Activated CD8-positive, alpha-beta memory T cell treated with anti-CD3 and anti-CD28 coated beads, Interleukin-2, amount 50 U/mL, for 48 hours (primary cell): ENCODE measurements at regions not wholly inside any gene's neighbourhood (a gene's known extent, or its start where the extent isn't known, plus 50 kb on each side); places are given as distances from the start of the nearest gene placed in this dataset.
A peak's percentile ranks its signal among the peaks of the same experiment; 100 is the strongest.

Experiments used
- DNase-seq: peaks from one replicate; pipeline ENCODE4 v3.0.0-alpha.2; 2020

GRCh38 chr13:99819967-99820366 lies 151.6 kb downstream of the ZIC5 start:
- no peak for DNase-seq

GRCh38 chr13:99816321-99816720 lies 155.2 kb downstream of the ZIC5 start:
- no peak for DNase-seq

DNA sequence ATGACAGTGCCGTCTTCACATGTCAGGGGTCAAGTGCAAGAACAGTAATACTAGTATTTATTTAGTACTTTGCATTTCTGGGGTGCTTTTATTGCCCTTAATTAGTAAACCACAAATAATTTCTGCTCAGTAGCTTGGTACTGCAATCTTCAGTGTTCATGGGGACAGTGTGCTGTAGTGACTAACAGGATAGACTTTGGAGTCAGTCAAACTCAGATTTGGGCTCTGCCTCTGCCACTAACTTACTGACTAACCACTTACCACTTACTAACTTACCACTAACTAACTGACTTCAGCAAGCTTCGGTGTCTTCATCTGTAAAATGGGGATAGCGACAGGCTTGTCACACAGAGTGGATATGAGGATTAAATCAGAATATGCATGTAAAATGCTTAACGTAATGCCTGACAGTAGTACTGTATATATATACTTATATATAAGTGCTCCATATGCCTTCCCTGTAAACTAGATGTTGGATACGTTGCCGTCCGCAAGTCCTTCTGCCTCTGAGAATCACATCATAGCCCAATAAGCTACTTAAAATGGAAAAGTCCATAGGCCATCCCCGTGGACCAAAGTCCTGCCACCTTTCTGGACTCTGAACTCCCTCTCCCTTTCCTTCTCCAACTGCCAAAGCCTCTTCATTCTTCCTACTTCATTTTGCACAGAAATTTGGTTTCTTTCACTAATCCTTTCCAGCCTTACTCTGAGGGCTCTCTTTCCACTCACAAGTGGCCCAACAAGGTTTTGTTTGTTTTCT lies 158.1 kb downstream of the ZIC5 start:
- DNase-seq, result no peak

DNA sequence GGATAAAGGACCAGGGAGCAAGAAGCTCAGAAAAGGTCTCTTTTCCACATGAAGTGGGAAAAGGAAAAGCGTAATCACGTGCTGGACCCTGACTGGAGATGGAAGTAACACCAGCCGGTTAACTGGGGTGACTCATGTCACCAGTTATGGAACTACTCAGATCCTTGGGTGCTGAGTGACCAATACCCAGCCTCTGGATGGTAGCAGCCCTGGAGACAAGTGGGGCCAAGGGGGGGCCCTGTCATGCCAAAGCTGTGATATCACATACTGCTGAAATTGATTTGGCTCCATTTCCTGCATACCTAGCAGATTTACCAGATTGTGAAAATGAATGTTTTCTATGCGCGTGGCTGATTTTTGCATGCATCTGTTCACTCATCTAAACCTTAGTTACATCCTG lies 158.9 kb downstream of the ZIC5 start:
- DNase-seq, result no peak

GRCh38 chr13:99811067-99811700 lies 160.4 kb downstream of the ZIC5 start:
- no peak for DNase-seq

- no peak for DNase-seq
Measured at GRCh38 chr13:99809926-99810325, 161.6 kb downstream of the ZIC5 start.

GRCh38 chr13:99809496-99809895 lies 162.1 kb downstream of the ZIC5 start:
- DNase-seq, result no peak

- DNase-seq, result no peak
Measured at GRCh38 chr13:99808786-99809185, 162.8 kb downstream of the ZIC5 start.

GRCh38 chr13:99806671-99807070 lies 164.9 kb downstream of the ZIC5 start:
- DNase-seq, result no peak

DNA sequence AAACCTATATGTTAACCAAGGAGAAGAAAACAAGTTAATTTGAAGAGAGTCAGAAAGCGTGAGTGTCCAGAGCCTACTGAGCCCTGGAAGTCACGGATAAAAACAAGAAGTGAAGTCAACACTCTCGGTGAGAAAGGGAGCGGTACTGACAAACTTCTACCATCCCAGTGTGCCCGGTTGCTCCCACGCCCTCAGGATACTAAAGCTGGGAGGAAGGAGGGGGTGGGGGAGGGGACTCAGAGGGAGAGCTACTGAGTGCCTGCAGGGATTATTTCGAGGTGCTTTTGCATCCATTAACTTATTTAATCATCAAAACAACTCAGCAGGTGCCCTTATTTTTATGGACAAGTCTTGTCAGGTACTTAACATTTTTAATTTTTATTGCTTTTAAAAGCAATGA lies 166.2 kb downstream of the ZIC5 start:
- no peak for DNase-seq

GRCh38 chr13:99803141-99803540 lies 168.4 kb downstream of the ZIC5 start:
- no peak for DNase-seq

- no peak for DNase-seq
Measured at GRCh38 chr13:99802416-99802815, 169.2 kb downstream of the ZIC5 start.

DNA sequence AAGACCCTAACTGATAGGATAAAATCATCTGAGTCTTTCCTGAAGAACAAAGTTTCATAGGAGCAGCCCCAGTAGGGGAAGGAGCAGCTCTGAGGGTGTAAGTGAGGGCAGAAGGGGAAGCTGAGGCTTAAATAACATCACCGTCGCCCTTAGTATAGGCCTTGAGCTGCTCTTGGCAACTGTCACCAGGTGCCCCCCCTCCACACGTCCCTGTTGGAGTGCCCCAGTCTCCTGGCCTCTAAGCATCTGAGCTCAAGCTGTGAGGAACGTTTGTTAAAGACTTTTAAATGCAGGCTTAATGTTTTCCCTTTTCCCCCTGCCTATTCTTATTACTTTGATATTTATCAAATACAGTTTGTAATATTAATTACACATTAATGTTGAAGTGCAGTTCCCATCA lies 170.6 kb downstream of the ZIC5 start:
- no peak for DNase-seq

- no peak for DNase-seq
Measured at GRCh38 chr13:99800011-99800410, 171.6 kb downstream of the ZIC5 start.

DNA sequence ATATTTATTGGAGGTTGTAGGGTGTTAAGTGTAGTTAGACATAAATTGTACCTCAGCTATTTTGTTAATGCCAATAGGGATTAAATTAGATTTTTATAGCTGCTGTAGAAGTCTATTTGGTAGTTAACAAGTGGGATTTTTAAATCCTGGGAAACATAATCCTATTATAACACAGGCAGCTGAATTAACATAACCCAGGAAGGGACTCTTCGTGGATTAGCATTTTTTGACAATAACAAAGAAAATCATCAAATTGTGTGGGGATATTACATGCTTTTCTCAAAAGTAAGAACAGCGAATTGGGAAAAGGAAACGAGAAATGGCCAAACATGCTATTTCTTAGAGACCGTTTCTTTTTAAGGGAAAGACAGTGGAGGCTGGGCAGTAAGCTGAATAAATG lies 172.8 kb downstream of the ZIC5 start:
- DNase-seq, result no peak

- no peak for DNase-seq
Measured at GRCh38 chr13:99797691-99798090, 173.9 kb downstream of the ZIC5 start.

- peak; percentile 56 for DNase-seq
Measured at GRCh38 chr13:99796175-99796819, 175.3 kb downstream of the ZIC5 start.

DNA sequence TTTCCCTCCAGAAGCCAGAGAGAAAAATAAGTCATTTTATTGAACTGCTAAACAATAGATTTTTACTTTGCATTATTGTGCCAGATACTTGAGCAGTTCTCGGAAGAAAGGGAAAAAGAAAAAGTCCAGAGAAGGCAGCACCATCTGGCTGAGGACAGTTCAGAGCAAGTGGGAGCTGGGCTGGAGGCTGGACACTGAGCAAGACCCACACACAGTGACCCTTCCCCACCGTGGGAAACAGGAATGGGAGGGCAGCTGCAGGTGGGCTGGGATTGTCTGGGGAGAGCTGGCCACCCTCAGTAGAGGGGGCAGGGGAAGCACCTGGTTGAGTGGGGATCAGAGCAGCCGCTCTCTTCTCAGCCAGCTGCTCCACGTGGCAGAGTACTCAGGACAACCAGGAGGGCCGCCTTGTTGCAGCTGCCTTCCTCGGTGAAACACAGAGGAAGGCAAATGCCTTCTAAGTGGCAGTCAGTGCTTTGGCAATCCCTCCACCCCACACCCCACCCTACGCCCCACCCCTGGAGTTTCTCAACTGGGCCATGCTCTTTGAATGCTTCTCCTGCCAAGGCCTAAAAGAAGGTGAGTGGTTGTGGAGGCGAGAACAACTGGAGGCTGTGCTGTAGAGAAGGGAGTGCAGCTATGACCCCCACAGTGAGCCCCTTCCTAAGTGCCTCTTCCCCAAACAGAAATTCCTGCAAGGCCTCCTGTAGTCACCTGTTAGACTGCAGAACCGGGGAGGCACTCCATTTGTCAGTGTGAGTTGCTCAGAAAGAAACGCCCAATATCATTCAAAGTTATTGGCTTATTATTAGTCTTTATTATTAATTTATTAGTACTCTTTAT lies 179.3 kb downstream of the ZIC5 start:
- DNase-seq, result no peak

DNA sequence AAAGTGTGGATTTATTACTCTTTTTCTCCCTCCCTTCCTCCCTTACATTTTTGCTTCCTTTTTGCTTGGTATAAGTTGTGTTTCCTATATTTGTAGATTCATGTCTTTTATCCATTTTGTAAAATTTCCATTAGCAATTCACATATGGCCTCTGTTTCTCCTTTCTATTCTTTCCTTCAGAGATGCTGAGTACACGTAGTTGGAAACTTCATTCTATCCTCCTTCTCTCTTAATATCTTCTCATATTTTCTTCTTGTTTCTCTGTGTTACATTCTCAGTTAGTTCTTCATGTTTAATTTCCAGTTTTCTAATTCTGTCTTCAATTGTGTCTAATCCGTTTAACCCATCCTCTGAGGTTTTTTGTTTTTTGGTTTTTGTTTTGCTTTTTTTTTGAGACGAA lies 188.9 kb downstream of the ZIC5 start:
- DNase-seq, result no peak

- no peak for DNase-seq
Measured at GRCh38 chr13:99778500-99778899, 193.1 kb downstream of the ZIC5 start.

DNA sequence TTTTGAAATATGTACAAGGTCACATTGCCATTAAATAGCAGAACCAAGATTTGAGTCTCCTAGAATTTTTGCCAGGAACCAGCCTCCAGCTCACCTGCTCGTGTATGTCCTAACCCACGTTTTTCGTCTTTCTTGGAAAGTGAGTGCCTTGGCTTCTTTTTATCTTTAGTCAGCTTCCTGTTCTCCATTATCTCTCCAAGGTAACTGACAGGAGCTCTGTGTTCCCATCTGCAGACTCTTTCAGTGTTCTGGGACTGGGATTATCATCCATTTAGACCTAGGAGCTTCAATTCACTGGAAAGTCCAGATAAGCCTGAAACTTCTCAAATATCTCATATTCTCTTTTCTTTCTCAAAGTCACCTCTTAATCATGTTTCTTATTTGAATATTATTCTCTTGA lies 193.7 kb downstream of the ZIC5 start:
- no peak for DNase-seq

DNA sequence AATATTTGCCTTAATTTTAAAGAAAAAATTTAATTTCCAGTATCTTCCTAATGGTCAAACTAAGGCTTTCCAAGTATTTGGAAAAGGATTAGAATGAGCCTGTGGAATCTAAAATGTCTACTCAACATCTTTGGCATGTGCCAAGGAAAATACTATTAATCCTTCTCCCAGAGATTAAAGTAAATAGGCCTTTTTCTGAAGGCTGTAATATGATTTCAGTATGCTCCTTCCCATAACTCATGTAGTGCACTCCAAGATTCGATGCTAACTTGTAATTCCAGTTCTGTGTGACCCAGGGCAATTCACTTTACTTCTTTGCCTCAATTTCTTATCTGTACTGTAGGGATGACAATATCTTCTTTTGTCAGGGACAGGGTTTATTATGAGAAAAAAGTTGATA lies 196.9 kb downstream of the ZIC5 start:
- DNase-seq, result no peak

DNA sequence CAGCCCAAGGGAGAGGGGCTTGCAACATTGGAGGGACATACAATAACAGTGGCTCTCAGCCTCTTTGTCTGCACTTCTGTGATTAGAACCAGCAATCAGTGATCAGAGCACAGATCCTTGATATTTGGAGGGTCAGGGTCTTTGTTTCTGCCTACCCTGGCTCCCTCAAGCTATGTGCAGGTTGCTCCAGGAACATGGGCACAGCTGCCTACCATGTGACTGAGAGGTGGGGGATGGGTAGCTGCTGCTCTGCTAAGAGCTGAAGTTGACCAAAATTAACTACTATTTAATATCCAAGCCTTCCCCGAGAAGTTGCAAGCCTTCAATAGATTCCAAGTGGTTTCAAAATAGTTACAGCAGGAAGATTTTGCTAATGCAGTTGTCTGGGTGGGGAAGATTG lies 202.6 kb downstream of the ZIC5 start:
- no peak for DNase-seq
